NOMO-1 (cell line): ENCODE measurements at regions not wholly inside any gene's neighbourhood (a gene's known extent, or its start where the extent isn't known, plus 50 kb on each side); places are given as distances from the start of the nearest gene placed in this dataset.
"Not testable (repeated sequence)": the region's sequence is repeated elsewhere in the genome, so short reads cannot be mapped to it uniquely, and the experiment has no call there.

Experiments
- DNase-seq, 2 experiments: peaks; one replicate each; lab custom pipeline; 2025; ENCODE audit not compliant: unreplicated experiment in 2 of 2; lab: John Stamatoyannopoulos, UW

DNA sequence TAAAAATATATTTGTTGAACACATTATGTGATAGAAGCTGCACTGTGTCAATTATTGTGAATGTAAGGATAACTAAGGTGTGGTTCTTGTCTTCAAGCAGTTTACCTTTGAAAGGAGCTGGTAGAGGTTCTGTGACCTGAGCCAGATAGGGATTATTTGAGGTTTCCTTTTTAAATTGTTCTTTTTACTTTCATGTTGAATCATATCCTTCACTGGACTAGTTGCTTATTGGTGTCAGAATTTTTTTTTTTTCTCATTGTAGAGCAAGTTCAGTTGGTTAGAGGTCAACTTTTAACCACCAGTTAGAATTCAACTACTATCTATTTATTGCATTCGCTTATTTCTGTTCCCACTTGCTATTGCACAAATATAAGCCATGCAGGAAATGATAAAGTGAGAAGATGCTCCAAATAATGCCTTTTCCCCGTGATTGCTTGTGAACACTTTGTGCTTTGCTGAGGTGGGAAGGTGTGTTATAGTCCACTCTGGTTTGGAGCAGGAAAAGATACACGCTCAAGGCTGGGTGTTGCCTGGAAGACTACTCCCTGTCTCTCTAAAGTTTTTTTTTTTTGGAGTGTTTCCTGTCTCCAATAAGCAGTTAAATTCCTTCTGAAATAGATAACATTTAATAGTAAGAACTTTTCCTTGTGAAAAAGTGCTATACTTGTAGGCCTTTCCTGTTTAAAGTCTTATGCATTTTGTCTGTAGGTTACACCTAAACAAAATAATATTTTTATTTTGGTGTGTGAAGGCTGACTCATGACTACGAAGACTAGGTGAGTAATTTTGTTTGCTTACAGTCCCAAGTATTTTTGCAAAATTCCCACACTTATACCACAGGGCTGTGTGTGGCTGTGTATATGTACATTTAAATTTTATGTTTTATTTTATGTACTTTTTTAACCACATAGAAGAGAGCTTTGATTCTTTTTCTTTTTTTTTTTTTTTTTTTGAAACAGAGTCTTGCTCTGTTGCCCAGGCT, 83.8 kb upstream of the LCORL start:
- DNase-seq = no peak

GRCh38 chr4:18103876-18104605, 82.5 kb upstream of the LCORL start:
- no peak for DNase-seq

DNA sequence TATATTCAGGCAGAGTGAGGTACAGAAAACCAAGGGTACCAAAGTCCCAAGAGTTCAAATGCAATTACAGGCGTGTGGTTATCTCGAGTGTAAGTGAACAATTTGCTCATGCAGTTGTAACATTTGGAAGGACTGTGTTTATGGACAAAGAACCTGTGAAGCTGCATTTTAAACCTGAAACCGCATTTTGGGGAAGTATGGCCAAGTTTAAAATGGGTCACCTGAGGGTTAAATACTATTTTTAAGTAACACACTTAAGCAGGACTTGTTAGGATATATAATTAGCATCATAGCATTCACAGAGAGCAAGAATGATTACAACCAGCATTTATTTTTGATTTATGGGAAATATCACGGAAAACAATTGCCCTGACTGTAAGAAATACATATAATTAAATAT, 79.1 kb upstream of the LCORL start:
- no peak for DNase-seq

- not testable (repeated sequence) for DNase-seq
Measured at GRCh38 chr4:18090447-18090846, 68.9 kb upstream of the LCORL start.

GRCh38 chr4:18082236-18082635, 60.7 kb upstream of the LCORL start:
- DNase-seq = no peak

GRCh38 chr4:18081708-18082107, 60.2 kb upstream of the LCORL start:
- no peak for DNase-seq

GRCh38 chr4:18077808-18078207, 56.3 kb upstream of the LCORL start:
- DNase-seq = no peak

GRCh38 chr4:18075823-18076433, 54.4 kb upstream of the LCORL start:
- peak; percentile 19 to 20 for DNase-seq

DNA sequence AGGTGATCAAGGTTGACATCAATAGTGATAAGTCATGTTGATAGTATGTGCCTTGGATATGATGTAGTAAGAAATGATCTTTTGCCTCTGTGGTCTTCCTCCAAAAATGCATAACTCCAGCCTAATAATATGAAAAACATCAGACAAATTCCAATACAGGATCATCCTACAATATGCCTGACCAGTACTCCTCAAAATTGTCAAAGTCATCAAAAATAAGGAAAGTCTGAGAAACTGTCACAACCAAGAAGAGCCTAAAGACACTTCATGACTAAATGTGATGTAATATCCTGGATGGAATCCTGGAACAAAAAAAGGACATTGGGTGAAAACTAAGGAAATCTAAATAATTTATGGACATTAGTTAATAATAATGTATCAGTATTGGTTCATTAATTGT, 50.3 kb upstream of the LCORL start:
- no peak for DNase-seq
